HepG2 (cell line): ENCODE measurements at regions not wholly inside any gene's neighbourhood (a gene's known extent, or its start where the extent isn't known, plus 50 kb on each side); places are given as distances from the start of the nearest gene placed in this dataset.
A peak's percentile ranks its signal among the peaks of the same experiment; 100 is the strongest.

ENCODE experiments used
- ARHGAP35 ChIP-seq: sonication (generic); formaldehyde crosslinking; IDR thresholded peaks from 2 replicates; pipeline ENCODE4 v1.9.0; 2022; ENCODE audit warnings: mild to moderate bottlenecking, inconsistent platforms, moderate library complexity, missing genetic modification reagents, borderline replicate concordance
- FOXA1 ChIP-seq, 2 experiments: fragments of 450-650 bp in 1 of 2; sonication (generic) in 1 of 2; formaldehyde crosslinking in 1 of 2; IDR thresholded peaks; 2 replicates each; pipeline versions ENCODE4 v1.4.0 to v1.6.1; 2016 to 2020; ENCODE audit warnings: missing genetic modification reagents in 1 of 2
- HOXA7 ChIP-seq: sonication (generic); formaldehyde crosslinking; IDR thresholded peaks from 2 replicates; pipeline ENCODE4 v1.8.1; 2022; ENCODE audit warnings: mild to moderate bottlenecking, missing genetic modification reagents, moderate library complexity
- KAT7 ChIP-seq: IDR thresholded peaks from 2 replicates; pipeline ENCODE4 v1.6.1; 2018; ENCODE audit warnings: borderline replicate concordance, missing compliant biosample characterization
- KLF12 ChIP-seq: sonication (generic); formaldehyde crosslinking; IDR thresholded peaks from 2 replicates; pipeline ENCODE4 v1.4.0; 2020; ENCODE audit warnings: missing genetic modification reagents, borderline replicate concordance
- LBX2 ChIP-seq: sonication (generic); formaldehyde crosslinking; IDR thresholded peaks from 2 replicates; pipeline ENCODE4 v1.5.0; 2020; ENCODE audit warnings: missing genetic modification reagents, mild to moderate bottlenecking, borderline replicate concordance
- NCOA2 ChIP-seq: sonication (generic); formaldehyde crosslinking; IDR thresholded peaks from 2 replicates; pipeline ENCODE4 v1.8.0; 2022; ENCODE audit warnings: inconsistent platforms
- PHF20 ChIP-seq: sonication (generic); formaldehyde crosslinking; IDR thresholded peaks from 2 replicates; pipeline ENCODE4 v1.5.0; 2020; ENCODE audit warnings: mild to moderate bottlenecking, missing genetic modification reagents
- RELA ChIP-seq: sonication (generic); formaldehyde crosslinking; IDR thresholded peaks from 2 replicates; pipeline ENCODE4 v1.4.0; 2020; ENCODE audit warnings: missing genetic modification reagents
- SAFB2 ChIP-seq: sonication (generic); formaldehyde crosslinking; IDR thresholded peaks from 2 replicates; pipeline ENCODE4 v1.5.1; 2020; ENCODE audit warnings: missing genetic modification reagents, low read depth, mild to moderate bottlenecking, borderline replicate concordance
- SOX6 ChIP-seq, 2 experiments: fragments of 450-650 bp in 1 of 2; sonication (generic) in 1 of 2; formaldehyde crosslinking in 1 of 2; IDR thresholded peaks; 2 replicates each; pipeline versions ENCODE4 v1.4.0 to v1.6.1; 2017 to 2020; ENCODE audit warnings: antibody characterized with exemption in 1 of 2, mild to moderate bottlenecking in 1 of 2, missing genetic modification reagents in 1 of 2
- TBX2 ChIP-seq: sonication (generic); formaldehyde crosslinking; IDR thresholded peaks from 2 replicates; pipeline ENCODE4 v1.5.0; 2020; ENCODE audit warnings: missing genetic modification reagents, mild to moderate bottlenecking, borderline replicate concordance
- TEAD3 ChIP-seq: optimal IDR thresholded peaks from 2 replicates; pipeline ENCODE3; 2016; ENCODE audit warnings: borderline replicate concordance
- TFAP4 ChIP-seq: sonication (generic); IDR thresholded peaks from 2 replicates; pipeline ENCODE4 v1.6.1; 2016; ENCODE audit warnings: low read depth, borderline replicate concordance
- THAP8 ChIP-seq: sonication (generic); formaldehyde crosslinking; IDR thresholded peaks from 2 replicates; pipeline ENCODE4 v1.5.1; 2020; ENCODE audit warnings: missing genetic modification reagents, mild to moderate bottlenecking, borderline replicate concordance
- THRA ChIP-seq: sonication (generic); formaldehyde crosslinking; IDR thresholded peaks from 2 replicates; pipeline ENCODE4 v1.4.0; 2020; ENCODE audit warnings: missing genetic modification reagents, borderline replicate concordance
- ZBTB39 ChIP-seq: sonication (generic); formaldehyde crosslinking; IDR thresholded peaks from 2 replicates; pipeline ENCODE4 v1.5.0; 2020; ENCODE audit warnings: missing genetic modification reagents
- ZBTB49 ChIP-seq: sonication (generic); formaldehyde crosslinking; IDR thresholded peaks from 2 replicates; pipeline ENCODE4 v1.4.0; 2020; ENCODE audit warnings: missing genetic modification reagents, borderline replicate concordance
- ZNF256 ChIP-seq: sonication (generic); formaldehyde crosslinking; conservative IDR thresholded peaks from 2 replicates; pipeline ENCODE4 v1.4.0; 2020; ENCODE audit warnings: missing genetic modification reagents
- ZNF33A ChIP-seq: sonication (generic); formaldehyde crosslinking; IDR thresholded peaks from 2 replicates; pipeline ENCODE4 v1.5.1; 2020; ENCODE audit warnings: missing genetic modification reagents, mild to moderate bottlenecking, moderate library complexity, borderline replicate concordance
- ZNF468 ChIP-seq: sonication (generic); formaldehyde crosslinking; IDR thresholded peaks from 2 replicates; pipeline ENCODE4 v1.8.0; 2022; ENCODE audit warnings: mild to moderate bottlenecking, moderate library complexity, missing genetic modification reagents
- ZNF605 ChIP-seq: sonication (generic); formaldehyde crosslinking; IDR thresholded peaks from 2 replicates; pipeline ENCODE4 v1.8.0; 2022; ENCODE audit warnings: mild to moderate bottlenecking, missing genetic modification reagents
- ZNF660 ChIP-seq: sonication (generic); formaldehyde crosslinking; IDR thresholded peaks from 2 replicates; pipeline ENCODE4 v1.5.1; 2020; ENCODE audit warnings: mild to moderate bottlenecking, low read depth, missing genetic modification reagents, borderline replicate concordance

- TF ChIP-seq THRA (CRISPR knock-in tag) (no peak), SOX6 (IDR thresholded peaks at IDR 0.05) (no peak), SOX6 (CRISPR knock-in tag; IDR thresholded peaks at IDR 0.05) (0 out of 2 replicates have a peak, but pooled peaks have one; percentile 15), ARHGAP35 (no peak), NCOA2 (peak; percentile 18; the same call in 1 of the 2 replicates), KLF12 (CRISPR knock-in tag) (no peak), KAT7 (CRISPR knock-in tag) (no peak), ZNF256 (CRISPR knock-in tag) (no peak), TBX2 (CRISPR knock-in tag) (no peak), ZNF468 (CRISPR knock-in tag) (no peak), ZNF33A (CRISPR knock-in tag) (no peak), ZBTB49 (CRISPR knock-in tag) (no peak), PHF20 (no peak), SAFB2 (CRISPR knock-in tag) (no peak), ZNF605 (CRISPR knock-in tag) (no peak), LBX2 (CRISPR knock-in tag) (no peak), TEAD3 (CRISPR knock-in tag) (no peak), TFAP4 (no peak), HOXA7 (CRISPR knock-in tag) (no peak), FOXA1 (IDR thresholded peaks at IDR 0.05) (no peak), FOXA1 (CRISPR knock-in tag; IDR thresholded peaks at IDR 0.05) (no peak), ZBTB39 (CRISPR knock-in tag) (no peak), RELA (CRISPR knock-in tag) (no peak), THAP8 (CRISPR knock-in tag) (no peak), ZNF660 (CRISPR knock-in tag) (no peak)
Observed at GRCh38 chr20:47429409-47429808, 72.3 kb upstream of the NCOA3 start (continued).
